ENCODE measurements at regions not wholly inside any gene's neighbourhood (a gene's known extent, or its start where the extent isn't known, plus 50 kb on each side); places are given as distances from the start of the nearest gene placed in this dataset.
"Not testable (repeated sequence)": the region's sequence is repeated elsewhere in the genome, so short reads cannot be mapped to it uniquely, and the experiment has no call there.

- DNase-seq (ENCODE audit: low spot score): no peak
Measured at GRCh38 chr18:45342166-45342565, 273.1 kb upstream of the SLC14A2 start.

- no peak for DNase-seq (ENCODE audit: low spot score)
Measured at GRCh38 chr18:45342653-45343052, 272.6 kb upstream of the SLC14A2 start.

GRCh38 chr18:45343365-45343764 is 271.9 kb upstream of the SLC14A2 start:
- DNase-seq (ENCODE audit: low spot score): no peak

- DNase-seq (ENCODE audit: low spot score): not testable (repeated sequence)
Measured at GRCh38 chr18:45344680-45345079, 270.6 kb upstream of the SLC14A2 start.

- DNase-seq (ENCODE audit: low spot score): no peak
Measured at GRCh38 chr18:45349019-45349418, 266.3 kb upstream of the SLC14A2 start.

- DNase-seq (ENCODE audit: low spot score): no peak
Measured at GRCh38 chr18:45349467-45349866, 265.8 kb upstream of the SLC14A2 start.

GRCh38 chr18:45350404-45351156 is 264.7 kb upstream of the SLC14A2 start:
- DNase-seq (ENCODE audit: low spot score): no peak

GRCh38 chr18:45352874-45353273 is 262.4 kb upstream of the SLC14A2 start:
- no peak for DNase-seq (ENCODE audit: low spot score)

GRCh38 chr18:45353530-45353929 is 261.7 kb upstream of the SLC14A2 start:
- no peak for DNase-seq (ENCODE audit: low spot score)

- DNase-seq (ENCODE audit: low spot score): no peak
Measured at GRCh38 chr18:45355944-45356520, 259.2 kb upstream of the SLC14A2 start.

- no peak for DNase-seq (ENCODE audit: low spot score)
Measured at GRCh38 chr18:45357686-45358470, 257.4 kb upstream of the SLC14A2 start.

GRCh38 chr18:45359275-45360009 is 255.8 kb upstream of the SLC14A2 start:
- DNase-seq (ENCODE audit: low spot score): no peak

GRCh38 chr18:45361125-45361851 is 254.0 kb upstream of the SLC14A2 start:
- no peak for DNase-seq (ENCODE audit: low spot score)

- DNase-seq (ENCODE audit: low spot score): peak; percentile 56
Measured at GRCh38 chr18:45363196-45363595, 252.1 kb upstream of the SLC14A2 start.

- no peak for DNase-seq (ENCODE audit: low spot score)
Measured at GRCh38 chr18:45365835-45366234, 249.4 kb upstream of the SLC14A2 start.

GRCh38 chr18:45370255-45371010 is 244.8 kb upstream of the SLC14A2 start:
- DNase-seq (ENCODE audit: low spot score): no peak

GRCh38 chr18:45373286-45373880 is 241.9 kb upstream of the SLC14A2 start:
- DNase-seq (ENCODE audit: low spot score): no peak

GRCh38 chr18:45374236-45374635 is 241.0 kb upstream of the SLC14A2 start:
- DNase-seq (ENCODE audit: low spot score): no peak

- DNase-seq (ENCODE audit: low spot score): no peak
Measured at GRCh38 chr18:45374878-45375630, 240.2 kb upstream of the SLC14A2 start.

GRCh38 chr18:45376193-45376592 is 239.1 kb upstream of the SLC14A2 start:
- no peak for DNase-seq (ENCODE audit: low spot score)

Data from Ammon's horn (tissue), 1 donor.